ENCODE measurements at regions not wholly inside any gene's neighbourhood (a gene's known extent, or its start where the extent isn't known, plus 50 kb on each side); places are given as distances from the start of the nearest gene placed in this dataset.

GRCh38 chr12:4086481-4086880 lies 187.1 kb upstream of the CCND2 start:
- TF ChIP-seq CTCF (IDR thresholded peaks at IDR 0.05) (no peak), POLR2A (IDR thresholded peaks at IDR 0.05) (no peak), POLR2AphosphoS5 (IDR thresholded peaks at IDR 0.05) (no peak)
